Endothelial cell of umbilical vein (primary cell): ENCODE measurements at regions not wholly inside any gene's neighbourhood (a gene's known extent, or its start where the extent isn't known, plus 50 kb on each side); places are given as distances from the start of the nearest gene placed in this dataset.

Experiments used
- BruUV-seq: library from RNA; stranded (reverse); fragments of 400-500 nt; replicated peaks from 2 replicates; lab custom pipeline; 2021; lab: Mats Ljungman, UMichigan
- CTCF ChIA-PET: fragments of 300-600, 350-600 bp; sonication (Branson Sonifier 250); formaldehyde crosslinking; loops from one replicate; lab custom pipeline; 2021; ENCODE audit warnings: antibody characterized with exemption, inconsistent platforms; lab: Charles Lee
- POLR2A ChIA-PET: fragments of 300-600, 350-600 bp; sonication (Branson Sonifier 250); formaldehyde crosslinking; loops from one replicate; lab custom pipeline; 2021; ENCODE audit warnings: antibody characterized with exemption, inconsistent platforms; lab: Charles Lee
- DNase-seq: peaks from one replicate; pipeline ENCODE4 v3.0.0-alpha.2; 2011; ENCODE audit warnings: low read depth, low spot score
- FAIRE-seq: peaks from 2 replicates; lab custom pipeline; 2011; peaks lifted over from hg19 to GRCh38; lab: Jason Lieb, UNC
- H2AFZ ChIP-seq: 2 replicates; pipeline ENCODE4 v1.6.0; 2012; ENCODE audit warnings: low read depth, low read length, control low read depth, inconsistent platforms
- H3K27ac ChIP-seq: 2 replicates; pipeline ENCODE4 v1.5.1; 2011; ENCODE audit warnings: low read depth, mild to moderate bottlenecking, control low read depth, low read length, moderate library complexity; ENCODE audit not compliant: insufficient read depth
- H3K27me3 ChIP-seq, 2 experiments: 2 replicates each; pipeline versions ENCODE4 v1.6.0 to v1.6.1; 2011; ENCODE audit warnings: low read length in 2 of 2, mixed read lengths in 1 of 2; ENCODE audit not compliant: control insufficient read depth in 2 of 2, insufficient read depth in 2 of 2
- H3K36me3 ChIP-seq, 2 experiments: 2 replicates in 1 of 2; 3 replicates in 1 of 2; pipeline ENCODE4 v1.5.1; 2011; ENCODE audit warnings: low read length in 2 of 2, mild to moderate bottlenecking in 1 of 2, moderate library complexity in 1 of 2; ENCODE audit not compliant: control insufficient read depth in 2 of 2, insufficient read depth in 2 of 2; ENCODE audit errors: extremely low read depth in 1 of 2
- H3K4me1 ChIP-seq: 3 replicates; pipeline ENCODE4 v1.5.1; 2011; ENCODE audit warnings: mild to moderate bottlenecking, low read length; ENCODE audit not compliant: control insufficient read depth, insufficient read depth; ENCODE audit errors: extremely low read depth
- H3K4me2 ChIP-seq: 2 replicates; pipeline ENCODE4 v1.6.1; 2011; ENCODE audit warnings: low read length, control low read depth, mixed read lengths; ENCODE audit not compliant: insufficient read depth
- H3K4me3 ChIP-seq, 3 experiments: fragments of 200-600 bp in 1 of 3; sonication (generic), shearing (Covaris generic) in 1 of 3; replicated peaks in 1 of 3; 2 replicates each; pipeline ENCODE4 v1.5.1; 2011 to 2016; ENCODE audit warnings: control low read depth in 3 of 3, low read length in 3 of 3, mild to moderate bottlenecking in 2 of 3, inconsistent platforms in 1 of 3, low read depth in 1 of 3, moderate library complexity in 1 of 3; ENCODE audit not compliant: insufficient read depth in 1 of 3
- H3K79me2 ChIP-seq: 2 replicates; pipeline ENCODE4 v1.6.0; 2012; ENCODE audit warnings: low read length, inconsistent platforms; ENCODE audit not compliant: control insufficient read depth, insufficient read depth
- H3K9ac ChIP-seq: replicated peaks from 2 replicates; pipeline ENCODE3; 2011; ENCODE audit warnings: low read length, control low read depth; ENCODE audit not compliant: insufficient read depth; ENCODE audit errors: extremely low read depth
- H3K9me1 ChIP-seq: replicated peaks from 3 replicates; pipeline ENCODE4 v1.6.0; 2011; ENCODE audit warnings: mild to moderate bottlenecking, low read length; ENCODE audit not compliant: control insufficient read depth, insufficient read depth; ENCODE audit errors: extremely low read depth
- H3K9me3 ChIP-seq: replicated peaks from 2 replicates; pipeline ENCODE4 v1.5.1; 2012; ENCODE audit warnings: low read length, inconsistent platforms; ENCODE audit not compliant: control insufficient read depth, insufficient read depth
- H4K20me1 ChIP-seq: replicated peaks from 2 replicates; pipeline ENCODE3; 2011; ENCODE audit warnings: mild to moderate bottlenecking, low read length; ENCODE audit not compliant: control insufficient read depth, insufficient read depth; ENCODE audit errors: extremely low read depth
- EZH2 ChIP-seq: IDR thresholded peaks from 2 replicates; pipeline ENCODE4 v1.6.1; 2012; ENCODE audit warnings: borderline replicate concordance, low read depth, mild to moderate bottlenecking, moderate library complexity, low read length, inconsistent platforms; ENCODE audit not compliant: severe bottlenecking
- FOS ChIP-seq: IDR thresholded peaks from 2 replicates; pipeline ENCODE4 v1.6.1; 2011; ENCODE audit warnings: mild to moderate bottlenecking, low read length, moderate library complexity, borderline replicate concordance; ENCODE audit not compliant: insufficient read depth
- GATA2 ChIP-seq: IDR thresholded peaks from 2 replicates; pipeline ENCODE4 v1.7.0; 2011; ENCODE audit warnings: low read depth, mild to moderate bottlenecking, moderate library complexity, mixed read lengths, low read length; ENCODE audit not compliant: insufficient read length, insufficient read depth
- JUN ChIP-seq: IDR thresholded peaks from 2 replicates; pipeline ENCODE4 v1.6.1; 2011; ENCODE audit warnings: borderline replicate concordance, low read depth; ENCODE audit not compliant: insufficient read length, insufficient read depth
- MYC ChIP-seq: IDR thresholded peaks from one replicate; pipeline ENCODE4 v1.6.1; 2011; ENCODE audit warnings: mild to moderate bottlenecking, low read depth, low read length
- POLR2A ChIP-seq: IDR thresholded peaks from 2 replicates; pipeline ENCODE4 v1.6.1; 2012; ENCODE audit warnings: low read depth, mild to moderate bottlenecking, control low read depth, low read length
- dilution Hi-C: fragments of 300-500 bp; cut with MboI; formaldehyde crosslinking; loops from one replicate; pipeline ENCODE4 v1.15.0; 2019; ENCODE audit warnings: low sequenced_read_pairs; ENCODE audit not compliant: extremely low pct_ligation_motif_present
- intact Hi-C: fragments of 100-400 bp; cut with micrococcal nuclease; formaldehyde crosslinking; loops from one replicate; pipeline ENCODE4 v1.10.0; 2022
- TF ChIP-seq, protein P1 (sequence below): IDR thresholded peaks from 2 replicates; pipeline ENCODE4 v1.6.1; 2011; ENCODE audit not compliant: insufficient read depth, insufficient read length
- TF ChIP-seq, protein P2 (sequence below), 2 donors: IDR thresholded peaks; 1 replicate in 1 of 2; 2 replicates in 1 of 2; pipeline ENCODE4 v1.5.1; 2011; ENCODE audit warnings: low read length in 2 of 2, mild to moderate bottlenecking in 2 of 2, moderate library complexity in 2 of 2, control low read depth in 1 of 2, inconsistent platforms in 1 of 2, low read depth in 1 of 2; ENCODE audit not compliant: insufficient read depth in 1 of 2; ENCODE audit errors: extremely low read depth in 1 of 2

DNA sequence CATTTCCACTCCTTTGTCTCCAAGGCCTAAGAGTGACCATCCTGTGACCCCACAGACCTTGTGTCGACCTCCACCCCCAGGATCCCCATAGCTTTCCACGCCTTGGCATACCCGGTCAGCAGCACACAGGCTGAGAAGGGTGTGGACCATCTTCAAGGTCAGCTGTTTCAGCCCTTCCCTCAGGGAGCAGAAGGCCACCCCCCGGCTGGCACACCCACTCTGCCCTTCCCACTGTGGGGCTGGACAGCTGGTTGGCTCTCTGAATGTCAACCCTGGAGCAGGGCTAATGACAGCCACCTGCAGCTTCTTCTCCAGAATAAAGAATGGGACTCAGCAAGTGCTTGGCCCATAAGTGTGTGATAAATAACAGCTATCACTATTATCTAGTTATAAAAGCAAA, 93.1 kb downstream of the OLFM1 start:
- no peaks in the 10 kb centered on the region for H3K27me3 ChIP-seq
- no TSS peak for BruUV-seq
- no peaks in the 10 kb centered on the region for H3K9me3 ChIP-seq
- ChIA-PET POLR2A (no interaction called here), CTCF (no interaction called here)
- H3K9me1 ChIP-seq, result no peaks in the 10 kb centered on the region
- H2AFZ ChIP-seq, result no peak overlapping the region
- no peak overlapping the region for H3K4me3 ChIP-seq
- no peak overlapping the region for H3K27ac ChIP-seq
- dilution Hi-C loops, result no loop called here
- DNase-seq, result no peak
- no peak overlapping the region for H3K4me2 ChIP-seq
- no peaks in the 10 kb centered on the region for H4K20me1 ChIP-seq
- no peaks in the 10 kb centered on the region for H3K4me1 ChIP-seq
- intact Hi-C loops, result no loop called here
- TF ChIP-seq MYC (no peak), GATA2 (no peak), POLR2A (no peak), EZH2 (no peak), JUN (no peak), FOS (no peak)
- TF ChIP-seq, protein P1, sequence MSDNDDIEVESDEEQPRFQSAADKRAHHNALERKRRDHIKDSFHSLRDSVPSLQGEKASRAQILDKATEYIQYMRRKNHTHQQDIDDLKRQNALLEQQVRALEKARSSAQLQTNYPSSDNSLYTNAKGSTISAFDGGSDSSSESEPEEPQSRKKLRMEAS, result no peak
- TF ChIP-seq, protein P2, sequence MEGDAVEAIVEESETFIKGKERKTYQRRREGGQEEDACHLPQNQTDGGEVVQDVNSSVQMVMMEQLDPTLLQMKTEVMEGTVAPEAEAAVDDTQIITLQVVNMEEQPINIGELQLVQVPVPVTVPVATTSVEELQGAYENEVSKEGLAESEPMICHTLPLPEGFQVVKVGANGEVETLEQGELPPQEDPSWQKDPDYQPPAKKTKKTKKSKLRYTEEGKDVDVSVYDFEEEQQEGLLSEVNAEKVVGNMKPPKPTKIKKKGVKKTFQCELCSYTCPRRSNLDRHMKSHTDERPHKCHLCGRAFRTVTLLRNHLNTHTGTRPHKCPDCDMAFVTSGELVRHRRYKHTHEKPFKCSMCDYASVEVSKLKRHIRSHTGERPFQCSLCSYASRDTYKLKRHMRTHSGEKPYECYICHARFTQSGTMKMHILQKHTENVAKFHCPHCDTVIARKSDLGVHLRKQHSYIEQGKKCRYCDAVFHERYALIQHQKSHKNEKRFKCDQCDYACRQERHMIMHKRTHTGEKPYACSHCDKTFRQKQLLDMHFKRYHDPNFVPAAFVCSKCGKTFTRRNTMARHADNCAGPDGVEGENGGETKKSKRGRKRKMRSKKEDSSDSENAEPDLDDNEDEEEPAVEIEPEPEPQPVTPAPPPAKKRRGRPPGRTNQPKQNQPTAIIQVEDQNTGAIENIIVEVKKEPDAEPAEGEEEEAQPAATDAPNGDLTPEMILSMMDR (IDR thresholded peaks at IDR 0.05; ENCODE audit: extremely low read depth in 1 of 2, insufficient read depth in 1 of 2, low read depth in 1 of 2, low read length in 2 of 2), result no peak
- no peak overlapping the region for H3K9ac ChIP-seq
- no peak for FAIRE-seq
- H3K36me3 ChIP-seq, result no peaks in the 10 kb centered on the region
- H3K79me2 ChIP-seq, result no peaks in the 10 kb centered on the region
